Stimulated activated naive B cell treated with anti-CD40 and anti-IgM and Interleukin-4, amounts not matched to agents 10 μg/mL and 1 μg/mL and 100 μg/mL, for 72 hours (primary cell): ENCODE measurements at regions not wholly inside any gene's neighbourhood (a gene's known extent, or its start where the extent isn't known, plus 50 kb on each side); places are given as distances from the start of the nearest gene placed in this dataset.

Experiments used
- ATAC-seq, 2 donors: fragments of 150-1000 bp; cut with Tn5 transposase; replicated peaks; 2 replicates each; pipeline ENCODE4 v1.10.0; 2021; ENCODE audit warnings: moderate library complexity in 1 of 2
- DNase-seq: peaks from one replicate; pipeline ENCODE4 v3.0.0; 2021
- H3K27ac Mint-ChIP-seq: one replicate; pipeline ENCODE4 v1.8.0; 2022; ENCODE audit warnings: mild to moderate bottlenecking, mixed read lengths
- H3K27me3 Mint-ChIP-seq, 2 donors: one replicate each; pipeline ENCODE4 v1.8.0; 2022; ENCODE audit warnings: mixed read lengths in 2 of 2
- H3K36me3 Mint-ChIP-seq, 2 donors: one replicate each; pipeline ENCODE4 v1.8.0; 2022; ENCODE audit warnings: mixed read lengths in 2 of 2, mild to moderate bottlenecking in 1 of 2
- H3K4me1 Mint-ChIP-seq, 2 donors: one replicate each; pipeline ENCODE4 v1.8.0; 2022; ENCODE audit warnings: mixed read lengths in 2 of 2, mild to moderate bottlenecking in 1 of 2
- H3K4me3 Mint-ChIP-seq, 2 donors: one replicate each; pipeline ENCODE4 v1.8.0; 2022; ENCODE audit warnings: mild to moderate bottlenecking in 2 of 2, mixed read lengths in 2 of 2, moderate library complexity in 1 of 2
- H3K9me3 Mint-ChIP-seq, 2 donors: one replicate each; pipeline ENCODE4 v1.8.0; 2022; ENCODE audit warnings: mixed read lengths in 2 of 2, mild to moderate bottlenecking in 1 of 2

DNA sequence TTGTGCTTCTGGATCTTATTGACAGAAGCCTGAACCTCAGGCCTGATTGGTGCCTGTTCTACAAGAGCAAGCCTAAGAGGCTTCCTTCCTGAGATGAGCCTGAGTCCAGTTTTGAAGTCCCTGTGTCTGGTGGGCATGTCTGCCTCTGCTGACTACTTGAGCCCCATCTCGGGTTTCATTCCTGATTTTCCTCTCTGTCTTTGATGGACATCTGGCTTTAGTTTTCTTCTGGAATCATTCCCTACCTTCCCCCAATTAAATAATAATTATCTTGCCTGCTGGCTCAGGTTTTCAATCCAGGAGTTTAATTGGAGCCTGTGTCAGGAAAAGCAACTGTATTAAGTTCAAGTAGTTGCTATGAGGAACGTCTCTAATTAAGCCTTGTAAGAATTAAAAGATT, 135.5 kb upstream of the MC4R start:
- H3K27me3 Mint-ChIP-seq = no peaks in the 10 kb centered on the region
- no peak overlapping the region for H3K4me3 Mint-ChIP-seq
- H3K9me3 Mint-ChIP-seq = no peaks in the 10 kb centered on the region
- ATAC-seq (no peak), DNase-seq (no peak)
- no peaks in the 10 kb centered on the region for H3K36me3 Mint-ChIP-seq
- H3K4me1 Mint-ChIP-seq = no peaks in the 10 kb centered on the region
- H3K27ac Mint-ChIP-seq = no peak overlapping the region

DNA sequence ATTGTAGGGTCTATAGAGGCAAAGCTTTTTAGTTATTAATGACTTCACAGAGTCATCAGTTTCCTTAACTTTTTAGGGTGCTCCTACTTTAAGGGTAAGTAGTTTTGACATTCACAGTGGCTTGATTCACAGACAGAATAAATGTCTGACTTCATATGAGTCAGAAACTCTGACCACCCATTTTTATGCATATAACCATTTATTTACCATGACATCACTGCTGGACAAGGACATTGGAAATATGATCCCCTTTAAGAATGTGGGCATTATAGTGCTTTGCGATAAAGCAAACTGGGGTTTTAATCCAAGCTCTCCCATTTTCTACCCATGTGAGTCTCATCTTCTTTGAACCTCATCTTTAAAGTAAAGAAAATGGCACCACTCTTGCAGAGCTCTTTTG, 162.0 kb upstream of the MC4R start:
- Mint-ChIP-seq H3K27me3 (peaks cover 0 to 6% of the 10 kb centered on the region in 2 donors), H3K27ac (no peak overlapping the region), H3K9me3 (no peaks in the 10 kb centered on the region), H3K36me3 (no peaks in the 10 kb centered on the region), H3K4me3 (no peak overlapping the region), H3K4me1 (no peaks in the 10 kb centered on the region)
- DNase-seq = no peak
- no peak for ATAC-seq

DNA sequence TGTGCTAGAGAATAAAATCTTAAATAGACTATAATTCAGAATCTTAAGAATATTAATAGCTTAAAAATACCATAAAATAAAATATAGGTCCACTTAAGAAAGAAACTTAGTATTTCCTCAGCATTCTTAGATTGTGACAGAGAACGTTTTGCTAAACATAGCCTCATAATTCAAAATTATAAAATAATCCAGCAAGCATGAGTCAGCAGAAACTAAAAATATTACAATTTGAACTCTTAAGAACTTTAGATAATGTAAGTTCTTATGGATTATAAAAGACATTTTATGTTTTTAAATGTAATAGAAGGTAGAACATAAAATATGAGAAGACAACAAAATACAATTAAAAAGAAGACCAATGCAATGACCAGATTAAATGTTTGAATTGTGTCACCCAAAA, 164.5 kb upstream of the MC4R start:
- H3K9me3 Mint-ChIP-seq = no peaks in the 10 kb centered on the region
- no peak for ATAC-seq
- no peak overlapping the region for H3K4me3 Mint-ChIP-seq
- no peaks in the 10 kb centered on the region for H3K4me1 Mint-ChIP-seq
- H3K27ac Mint-ChIP-seq = no peak overlapping the region
- no peaks in the 10 kb centered on the region for H3K36me3 Mint-ChIP-seq
- no peak for DNase-seq
- H3K27me3 Mint-ChIP-seq = no peaks in the 10 kb centered on the region

DNA sequence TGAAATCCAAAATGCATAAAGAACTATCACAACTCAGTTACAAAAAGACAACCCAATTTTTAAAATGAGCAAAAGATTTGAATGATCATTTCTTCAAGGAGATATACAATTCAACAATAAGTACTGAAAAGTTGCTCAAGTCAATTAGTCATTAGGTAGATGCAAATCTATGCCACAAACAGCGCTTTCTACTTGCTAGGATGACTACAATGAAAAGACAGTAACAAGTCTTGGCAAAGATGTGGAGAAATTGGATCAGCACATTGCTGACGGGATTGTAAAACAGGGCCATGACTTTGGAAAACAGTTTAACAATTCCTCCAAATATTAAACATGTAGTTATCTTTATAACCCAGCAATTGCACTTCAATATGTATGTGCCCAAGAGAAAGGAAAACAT, 166.3 kb upstream of the MC4R start:
- Mint-ChIP-seq H3K9me3 (no peaks in the 10 kb centered on the region), H3K27ac (no peak overlapping the region), H3K27me3 (no peaks in the 10 kb centered on the region), H3K36me3 (no peaks in the 10 kb centered on the region), H3K4me1 (no peaks in the 10 kb centered on the region), H3K4me3 (no peak overlapping the region)
- DNase-seq (no peak), ATAC-seq (no peak)

DNA sequence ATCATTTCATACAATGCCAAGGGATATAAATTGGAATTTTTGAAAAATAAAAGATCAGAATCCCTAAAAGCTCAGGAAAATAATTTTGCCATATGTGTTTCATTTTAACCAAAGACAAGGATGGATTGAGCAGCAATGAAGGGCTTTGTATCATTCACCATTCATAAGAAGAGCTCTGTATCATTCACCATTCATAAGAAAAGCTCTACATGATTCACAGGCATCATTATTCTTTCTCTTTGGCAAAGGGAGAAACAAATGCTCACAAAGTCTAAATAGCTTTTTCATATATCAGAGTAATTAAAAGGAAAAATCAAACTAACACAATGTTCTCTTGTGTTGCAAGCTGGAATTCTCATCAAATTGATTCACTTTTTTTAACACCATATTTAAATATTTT, 169.1 kb upstream of the MC4R start:
- no peak overlapping the region for H3K4me3 Mint-ChIP-seq
- H3K4me1 Mint-ChIP-seq = no peaks in the 10 kb centered on the region
- no peaks in the 10 kb centered on the region for H3K27me3 Mint-ChIP-seq
- no peaks in the 10 kb centered on the region for H3K9me3 Mint-ChIP-seq
- no peak for DNase-seq
- ATAC-seq = no peak
- H3K27ac Mint-ChIP-seq = no peak overlapping the region
- H3K36me3 Mint-ChIP-seq = no peaks in the 10 kb centered on the region

- no peak for DNase-seq
- Mint-ChIP-seq H3K27me3 (no peaks in the 10 kb centered on the region), H3K4me3 (no peak overlapping the region), H3K27ac (no peak overlapping the region), H3K4me1 (no peaks in the 10 kb centered on the region), H3K9me3 (no peaks in the 10 kb centered on the region), H3K36me3 (no peaks in the 10 kb centered on the region)
- ATAC-seq = no peak
These were observed 171.1 kb upstream of the MC4R start for GRCh38 chr18:60543646-60544045.

GRCh38 chr18:60549338-60549960, 176.9 kb upstream of the MC4R start:
- DNase-seq = no peak
- Mint-ChIP-seq H3K9me3 (no peaks in the 10 kb centered on the region), H3K36me3 (no peaks in the 10 kb centered on the region)

DNA sequence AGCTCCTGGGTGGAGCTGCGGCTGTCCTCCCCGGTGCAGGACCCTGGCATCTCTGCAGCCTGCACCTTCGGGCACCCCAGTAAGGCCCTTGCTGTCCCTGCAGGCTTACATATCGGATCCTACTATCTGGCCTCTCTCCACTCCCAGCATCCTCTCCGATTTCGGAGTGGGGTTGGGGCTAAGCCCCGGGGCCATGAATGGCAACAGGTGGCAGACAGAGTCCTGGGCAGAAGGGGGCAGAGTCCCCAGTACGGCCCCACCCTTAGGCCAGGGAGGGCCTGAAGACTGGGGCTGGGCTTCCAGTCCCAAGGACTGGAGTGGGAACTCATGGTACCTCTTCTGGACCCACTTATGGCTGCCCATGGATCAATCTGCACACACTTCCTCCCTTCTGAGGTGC, 180.4 kb upstream of the MC4R start:
- ATAC-seq (no peak), DNase-seq (no peak)
- Mint-ChIP-seq H3K27me3 (peaks cover 4 to 5% of the 10 kb centered on the region in 2 donors), H3K4me1 (no peaks in the 10 kb centered on the region), H3K36me3 (no peaks in the 10 kb centered on the region), H3K4me3 (no peak overlapping the region), H3K27ac (no peak overlapping the region), H3K9me3 (no peaks in the 10 kb centered on the region)

More at GRCh38 chr18:60549338-60549960, 176.9 kb upstream of the MC4R start:
- Mint-ChIP-seq H3K27me3 (peaks cover 0 to 4% of the 10 kb centered on the region in 2 donors), H3K4me3 (no peak overlapping the region), H3K4me1 (no peaks in the 10 kb centered on the region), H3K27ac (no peak overlapping the region)
- ATAC-seq = peak in 1 of 2 donors; percentile 41

DNA sequence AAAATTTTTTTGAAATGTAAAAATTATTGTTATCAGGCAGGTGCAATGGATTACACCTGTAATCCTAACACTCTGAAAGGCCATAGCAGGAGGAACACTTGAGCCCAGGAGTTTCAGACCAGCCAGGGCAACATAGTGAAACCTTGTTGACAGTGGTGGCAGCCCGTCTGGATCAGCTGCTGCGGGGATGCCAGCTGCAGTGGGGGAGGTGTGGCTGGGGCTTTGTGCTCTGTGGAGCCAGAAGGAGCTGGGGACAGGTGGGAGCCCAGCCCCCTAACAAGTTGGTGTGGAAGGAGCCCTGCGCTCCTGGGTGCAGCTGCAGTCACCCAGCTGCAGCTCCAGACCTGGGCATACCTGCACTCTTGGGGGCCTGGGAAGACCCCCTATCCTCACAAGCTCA, 182.4 kb upstream of the MC4R start:
- no peak for DNase-seq
- no peak for ATAC-seq
- H3K36me3 Mint-ChIP-seq = no peaks in the 10 kb centered on the region

GRCh38 chr18:60555625-60556024, 183.1 kb upstream of the MC4R start:
- no peaks in the 10 kb centered on the region for H3K4me1 Mint-ChIP-seq
- peak in 1 of 2 donors; percentile 12 for ATAC-seq
- no peak overlapping the region for H3K27ac Mint-ChIP-seq
- no peak for DNase-seq
- H3K36me3 Mint-ChIP-seq = no peaks in the 10 kb centered on the region
- H3K9me3 Mint-ChIP-seq = no peaks in the 10 kb centered on the region
- H3K27me3 Mint-ChIP-seq = peaks cover 0 to 5% of the 10 kb centered on the region in 2 donors
- no peak overlapping the region for H3K4me3 Mint-ChIP-seq

More for the DNA sequence above, 182.4 kb upstream of the MC4R start:
- Mint-ChIP-seq H3K9me3 (no peaks in the 10 kb centered on the region), H3K27me3 (peaks cover 4 to 5% of the 10 kb centered on the region in 2 donors), H3K4me3 (no peak overlapping the region), H3K4me1 (no peaks in the 10 kb centered on the region), H3K27ac (no peak overlapping the region)

DNA sequence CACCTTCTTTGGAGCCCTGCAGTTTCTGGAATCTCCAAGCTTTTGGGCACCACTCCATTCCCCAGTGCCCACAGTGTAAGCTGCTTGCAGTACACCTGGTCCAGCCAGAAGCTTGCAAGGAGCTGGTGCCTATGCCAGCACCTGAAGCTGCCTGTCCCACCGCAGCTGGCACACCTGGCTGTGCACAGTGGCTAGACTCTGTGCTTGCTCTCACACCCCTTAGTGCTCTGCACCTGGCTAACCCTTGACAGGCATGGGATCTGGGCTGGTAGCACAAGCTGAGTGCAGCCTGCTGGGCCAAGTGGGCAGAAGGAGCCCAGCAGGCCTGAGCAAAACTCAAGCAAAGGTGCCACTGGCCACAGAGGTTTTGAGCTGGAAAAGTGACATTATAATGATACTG, 183.8 kb upstream of the MC4R start:
- no peak overlapping the region for H3K4me3 Mint-ChIP-seq
- H3K4me1 Mint-ChIP-seq = no peaks in the 10 kb centered on the region
- no peaks in the 10 kb centered on the region for H3K9me3 Mint-ChIP-seq
- no peak overlapping the region for H3K27ac Mint-ChIP-seq
- no peaks in the 10 kb centered on the region for H3K36me3 Mint-ChIP-seq
- ATAC-seq (no peak), DNase-seq (no peak)
- H3K27me3 Mint-ChIP-seq = peaks cover 0 to 5% of the 10 kb centered on the region in 2 donors

- Mint-ChIP-seq H3K9me3 (no peaks in the 10 kb centered on the region), H3K36me3 (no peaks in the 10 kb centered on the region), H3K4me3 (no peak overlapping the region), H3K4me1 (no peaks in the 10 kb centered on the region), H3K27me3 (peaks cover 0 to 5% of the 10 kb centered on the region in 2 donors), H3K27ac (no peak overlapping the region)
- ATAC-seq = no peak
- DNase-seq = no peak
These were observed 187.5 kb upstream of the MC4R start for GRCh38 chr18:60560071-60560470.

DNA sequence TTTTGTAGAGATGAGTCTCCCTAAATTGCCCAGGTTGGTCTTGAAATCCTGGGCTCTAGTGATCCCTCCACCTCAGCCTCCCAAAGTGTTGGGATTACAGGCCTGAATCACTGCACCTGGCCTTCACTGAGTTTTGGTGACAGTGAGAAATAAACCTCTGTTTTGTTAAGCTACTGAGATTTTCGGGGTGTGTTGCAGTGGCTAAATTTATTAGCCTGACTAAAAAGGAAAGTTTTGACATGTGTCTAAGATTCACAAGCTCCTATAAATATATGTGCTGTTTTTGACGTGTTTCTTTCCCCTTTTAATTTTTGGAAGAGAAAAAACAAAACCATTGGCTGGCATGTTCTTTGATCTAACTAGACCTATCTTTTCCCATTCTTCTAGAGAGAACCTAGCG, 190.5 kb upstream of the MC4R start:
- no peaks in the 10 kb centered on the region for H3K4me1 Mint-ChIP-seq
- H3K36me3 Mint-ChIP-seq = no peaks in the 10 kb centered on the region
- DNase-seq = no peak
- no peak overlapping the region for H3K4me3 Mint-ChIP-seq
- H3K9me3 Mint-ChIP-seq = no peaks in the 10 kb centered on the region
- no peak overlapping the region for H3K27ac Mint-ChIP-seq
- no peak for ATAC-seq
- no peaks in the 10 kb centered on the region for H3K27me3 Mint-ChIP-seq

DNA sequence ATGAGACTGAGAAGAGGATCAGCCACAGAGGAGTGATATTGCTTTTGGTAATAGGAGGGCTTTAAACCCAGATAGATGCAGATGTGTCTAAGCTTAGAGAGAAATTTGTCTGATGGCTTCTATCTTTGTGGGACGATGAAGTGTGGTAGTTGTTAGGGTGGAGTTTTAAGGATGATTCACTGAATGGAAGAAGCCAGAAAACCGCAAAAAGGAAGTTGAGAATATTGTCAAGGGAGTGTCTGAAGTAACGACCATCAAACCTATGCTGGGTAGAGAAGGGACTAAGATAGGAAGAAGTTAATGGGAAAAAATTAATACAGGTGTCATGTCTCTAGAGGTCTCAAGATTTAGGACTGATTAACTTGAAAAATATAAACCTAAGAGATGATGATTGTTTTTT, 195.6 kb upstream of the MC4R start:
- no peak overlapping the region for H3K27ac Mint-ChIP-seq
- no peaks in the 10 kb centered on the region for H3K4me1 Mint-ChIP-seq
- peaks cover 0 to under 1% of the 10 kb centered on the region in 2 donors for H3K27me3 Mint-ChIP-seq
- no peak overlapping the region for H3K4me3 Mint-ChIP-seq
- no peaks in the 10 kb centered on the region for H3K9me3 Mint-ChIP-seq
- no peak for DNase-seq
- no peak for ATAC-seq
- no peaks in the 10 kb centered on the region for H3K36me3 Mint-ChIP-seq

- H3K9me3 Mint-ChIP-seq = peaks cover 2 to 3% of the 10 kb centered on the region in 2 donors
- DNase-seq (no peak), ATAC-seq (no peak)
- no peaks in the 10 kb centered on the region for H3K36me3 Mint-ChIP-seq
- no peak overlapping the region for H3K27ac Mint-ChIP-seq
- H3K27me3 Mint-ChIP-seq = peaks cover 0 to 8% of the 10 kb centered on the region in 2 donors
- H3K4me3 Mint-ChIP-seq = no peak overlapping the region
- H3K4me1 Mint-ChIP-seq = no peaks in the 10 kb centered on the region
These were observed 197.6 kb upstream of the MC4R start for GRCh38 chr18:60570172-60570571.

DNA sequence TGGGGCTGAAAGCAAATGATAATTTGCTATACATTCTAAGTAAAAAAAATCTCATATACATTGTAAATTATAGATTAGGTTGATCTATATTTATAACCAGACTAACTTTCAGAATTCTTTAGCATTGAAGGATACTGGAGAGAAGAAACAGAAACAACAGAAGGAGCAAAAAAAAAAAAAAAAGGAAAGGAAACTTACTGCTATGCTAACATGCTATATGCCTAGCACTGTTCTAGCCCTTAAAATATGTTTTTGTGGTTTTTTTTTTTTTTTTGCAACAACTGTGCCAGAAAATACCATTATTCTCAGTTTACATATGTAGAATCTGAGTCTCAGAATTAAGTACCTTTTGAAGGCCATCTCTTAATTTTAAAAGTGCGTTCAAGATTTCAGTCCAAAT, 204.9 kb upstream of the MC4R start:
- Mint-ChIP-seq H3K27ac (no peak overlapping the region), H3K9me3 (peaks cover 6 to 11% of the 10 kb centered on the region in 2 donors), H3K27me3 (peaks cover 0 to 8% of the 10 kb centered on the region in 2 donors), H3K4me3 (no peak overlapping the region), H3K36me3 (no peaks in the 10 kb centered on the region), H3K4me1 (no peaks in the 10 kb centered on the region)
- DNase-seq (no peak), ATAC-seq (no peak)
